ENCODE measurements at regions not wholly inside any gene's neighbourhood (a gene's known extent, or its start where the extent isn't known, plus 50 kb on each side); places are given as distances from the start of the nearest gene placed in this dataset.

- no peak for TF ChIP-seq CTCF (IDR thresholded peaks at IDR 0.05; ENCODE audit: unreplicated experiment)
- DNase-seq (ENCODE audit: low spot score, unreplicated experiment): no peak
- no peak overlapping the region for H3K27ac Mint-ChIP-seq
- peaks cover 3% of the 10 kb centered on the region for H3K4me1 Mint-ChIP-seq (ENCODE audit: low read depth)
- H3K9me3 Mint-ChIP-seq (ENCODE audit: low read depth): peaks cover 2% of the 10 kb centered on the region
- H3K36me3 Mint-ChIP-seq (ENCODE audit: insufficient read depth): no peaks in the 10 kb centered on the region
- H3K4me3 Mint-ChIP-seq (ENCODE audit: low read depth): no peak overlapping the region
- H3K27me3 Mint-ChIP-seq: no peaks in the 10 kb centered on the region
These were observed 65.2 kb upstream of the FAM47B start for GRCh38 chrX:34877436-34877835.

GRCh38 chrX:34879346-34879745 is 63.2 kb upstream of the FAM47B start:
- no peak for TF ChIP-seq CTCF (IDR thresholded peaks at IDR 0.05; ENCODE audit: unreplicated experiment)
- no peak for DNase-seq (ENCODE audit: low spot score, unreplicated experiment)
- H3K27me3 Mint-ChIP-seq: no peaks in the 10 kb centered on the region
- no peak overlapping the region for H3K27ac Mint-ChIP-seq
- H3K36me3 Mint-ChIP-seq (ENCODE audit: insufficient read depth): no peaks in the 10 kb centered on the region
- H3K9me3 Mint-ChIP-seq (ENCODE audit: low read depth): peaks cover 3% of the 10 kb centered on the region
- peaks cover 15% of the 10 kb centered on the region for H3K4me1 Mint-ChIP-seq (ENCODE audit: low read depth)
- H3K4me3 Mint-ChIP-seq (ENCODE audit: low read depth): no peak overlapping the region

- H3K9me3 Mint-ChIP-seq (ENCODE audit: low read depth): peaks cover 3% of the 10 kb centered on the region
- no peak for DNase-seq (ENCODE audit: low spot score, unreplicated experiment)
- TF ChIP-seq CTCF (IDR thresholded peaks at IDR 0.05; ENCODE audit: unreplicated experiment): no peak
- H3K27ac Mint-ChIP-seq: no peak overlapping the region
- no peak overlapping the region for H3K4me3 Mint-ChIP-seq (ENCODE audit: low read depth)
- no peaks in the 10 kb centered on the region for H3K27me3 Mint-ChIP-seq
- H3K36me3 Mint-ChIP-seq (ENCODE audit: insufficient read depth): no peaks in the 10 kb centered on the region
- H3K4me1 Mint-ChIP-seq (ENCODE audit: low read depth): peaks cover 20% of the 10 kb centered on the region
These were observed 62.7 kb upstream of the FAM47B start for GRCh38 chrX:34879886-34880285.

- Mint-ChIP-seq H3K9me3 (ENCODE audit: low read depth) (peaks cover 3% of the 10 kb centered on the region), H3K36me3 (ENCODE audit: insufficient read depth) (no peaks in the 10 kb centered on the region), H3K27ac (no peak overlapping the region), H3K4me1 (ENCODE audit: low read depth) (peaks cover 17% of the 10 kb centered on the region), H3K27me3 (no peaks in the 10 kb centered on the region), H3K4me3 (ENCODE audit: low read depth) (no peak overlapping the region)
- no peak for TF ChIP-seq CTCF (IDR thresholded peaks at IDR 0.05; ENCODE audit: unreplicated experiment)
- no peak for DNase-seq (ENCODE audit: low spot score, unreplicated experiment)
These were observed 61.9 kb upstream of the FAM47B start for GRCh38 chrX:34880656-34881055.

GRCh38 chrX:34881671-34882070 is 60.9 kb upstream of the FAM47B start:
- H3K9me3 Mint-ChIP-seq (ENCODE audit: low read depth): peaks cover 3% of the 10 kb centered on the region
- DNase-seq (ENCODE audit: low spot score, unreplicated experiment): no peak
- no peaks in the 10 kb centered on the region for H3K27me3 Mint-ChIP-seq
- peaks cover 17% of the 10 kb centered on the region for H3K4me1 Mint-ChIP-seq (ENCODE audit: low read depth)
- H3K36me3 Mint-ChIP-seq (ENCODE audit: insufficient read depth): no peaks in the 10 kb centered on the region
- H3K4me3 Mint-ChIP-seq (ENCODE audit: low read depth): no peak overlapping the region
- TF ChIP-seq CTCF (IDR thresholded peaks at IDR 0.05; ENCODE audit: unreplicated experiment): no peak
- no peak overlapping the region for H3K27ac Mint-ChIP-seq
